ENCODE measurements at regions not wholly inside any gene's neighbourhood (a gene's known extent, or its start where the extent isn't known, plus 50 kb on each side); places are given as distances from the start of the nearest gene placed in this dataset.

DNA sequence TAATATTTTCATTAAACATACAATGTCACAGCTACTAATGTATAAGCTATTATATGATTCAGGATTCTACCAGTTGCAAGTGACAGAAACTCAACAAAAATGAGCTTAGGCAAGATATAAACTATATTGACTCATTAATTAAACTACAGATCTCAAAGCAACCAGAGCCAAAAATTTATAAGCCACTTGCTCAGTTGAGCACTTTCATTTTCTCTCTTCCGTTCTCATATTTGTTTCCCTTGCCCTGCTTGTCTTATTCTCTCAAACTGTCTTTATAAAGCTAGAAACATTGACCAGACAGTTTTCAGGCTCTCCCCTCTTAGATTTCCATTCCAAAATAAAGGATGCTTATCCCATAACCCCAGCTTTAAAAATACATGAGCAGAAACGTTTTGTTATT, 60.2 kb upstream of the DGKB start:
- DNase-seq: no peak

- DNase-seq: no peak
Measured at GRCh38 chr7:14960721-14961120, 58.2 kb upstream of the DGKB start.

GRCh38 chr7:14959339-14959738, 56.8 kb upstream of the DGKB start:
- no peak for DNase-seq

DNA sequence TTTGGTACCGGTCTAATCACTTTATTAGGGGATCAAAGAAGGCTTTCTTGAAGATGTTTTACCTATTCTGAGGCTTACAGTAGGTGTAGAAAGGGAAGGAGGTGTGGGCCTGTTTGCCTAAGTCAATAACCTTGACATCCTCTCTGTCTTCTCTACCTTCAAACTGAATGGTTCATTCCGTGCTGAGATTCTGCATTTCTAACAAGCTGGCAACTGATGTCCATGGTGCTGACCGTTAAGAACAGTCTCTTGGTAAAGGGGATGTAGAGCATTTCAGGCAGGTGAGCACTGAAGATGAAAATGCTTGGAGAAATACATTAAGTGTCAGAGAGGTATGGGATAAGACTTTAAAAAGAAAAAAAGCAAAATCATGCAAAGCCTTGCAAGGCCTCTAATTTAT, 51.5 kb upstream of the DGKB start:
- no peak for DNase-seq
